ENCODE measurements at regions not wholly inside any gene's neighbourhood (a gene's known extent, or its start where the extent isn't known, plus 50 kb on each side); places are given as distances from the start of the nearest gene placed in this dataset.

DNA sequence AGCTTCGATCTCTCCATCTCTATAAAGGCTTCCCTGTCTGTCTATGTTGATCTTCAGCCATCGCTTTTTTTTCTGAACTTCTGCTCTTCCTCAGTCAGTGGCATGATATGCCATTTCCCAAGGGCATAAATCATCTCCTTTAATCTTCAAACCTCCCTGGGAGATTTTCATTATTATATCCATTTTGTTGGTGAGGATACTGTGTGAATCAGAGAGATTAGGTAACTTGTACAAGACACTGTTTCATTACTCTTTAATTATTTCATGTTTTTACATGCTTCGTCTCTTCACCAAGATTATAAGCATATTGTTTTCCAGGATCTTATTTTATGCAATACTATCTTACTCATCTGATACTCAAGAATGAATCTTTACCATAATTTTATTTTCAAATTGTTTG lies 124.8 kb upstream of the ATP11B start:
- Histone ChIP-seq H2AFZ (ENCODE audit: low read depth, low read length) (no peak overlapping the region), H3K36me3 (ENCODE audit: insufficient read depth, low read length) (no peaks in the 10 kb centered on the region), H3K79me2 (ENCODE audit: insufficient read depth, low read length) (no peaks in the 10 kb centered on the region), H3K4me1 (ENCODE audit: insufficient read depth, low read length) (no peaks in the 10 kb centered on the region), H3K27me3 (ENCODE audit: insufficient read depth, low read length) (no peaks in the 10 kb centered on the region), H4K20me1 (ENCODE audit: insufficient read depth, low read length) (no peaks in the 10 kb centered on the region), H3K9me3 (ENCODE audit: insufficient read depth, low read depth, low read length) (no peaks in the 10 kb centered on the region), H3K27ac (ENCODE audit: low read depth, low read length) (no peak overlapping the region), H3K9ac (ENCODE audit: low read length) (no peak overlapping the region), H3K4me3 (ENCODE audit: insufficient read depth, low read depth, low read length) (no peak overlapping the region), H3K4me2 (ENCODE audit: low read length) (no peak overlapping the region)
- Mint-ChIP-seq H3K9me3 (ENCODE audit: unreplicated experiment) (no peaks in the 10 kb centered on the region), H3K4me1 (ENCODE audit: low read depth, unreplicated experiment) (peaks cover 8% of the 10 kb centered on the region), H3K36me3 (ENCODE audit: low read depth, unreplicated experiment) (no peaks in the 10 kb centered on the region), H3K4me3 (ENCODE audit: unreplicated experiment) (no peak overlapping the region), H3K27ac (ENCODE audit: unreplicated experiment) (no peak overlapping the region), H3K27me3 (ENCODE audit: low read depth, unreplicated experiment) (no peaks in the 10 kb centered on the region)
- no peak for DNase-seq (ENCODE audit: low read depth)
- no peak for FAIRE-seq
- TF ChIP-seq EZH2 (IDR thresholded peaks at IDR 0.05; ENCODE audit: insufficient read depth, low read length) = no peak
- no peak for TF ChIP-seq CTCF (IDR thresholded peaks at IDR 0.05; ENCODE audit: insufficient read depth, low read depth, low read length)

DNA sequence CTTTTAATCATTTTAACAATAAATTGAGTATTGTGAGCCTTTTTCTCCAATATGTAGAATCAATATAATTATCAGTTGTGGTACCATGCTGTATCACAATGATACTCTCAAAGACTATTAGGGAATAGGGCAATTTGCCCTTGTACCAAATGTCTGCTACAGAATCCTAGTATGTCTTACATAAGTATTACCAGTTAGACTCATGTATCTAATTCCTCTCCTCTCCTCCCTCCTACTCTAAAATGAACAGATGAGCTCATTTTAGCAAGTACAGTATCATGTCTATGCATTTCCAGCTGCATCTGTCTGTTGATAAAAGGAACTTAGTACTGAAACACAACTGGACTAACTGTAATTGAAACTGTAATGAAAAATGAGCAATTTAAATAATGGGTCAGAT lies 124.3 kb upstream of the ATP11B start:
- TF ChIP-seq CTCF (IDR thresholded peaks at IDR 0.05; ENCODE audit: insufficient read depth, low read depth, low read length) = no peak
- no peak for TF ChIP-seq EZH2 (IDR thresholded peaks at IDR 0.05; ENCODE audit: insufficient read depth, low read length)
- Histone ChIP-seq H4K20me1 (ENCODE audit: insufficient read depth, low read length) (no peaks in the 10 kb centered on the region), H3K9me3 (ENCODE audit: insufficient read depth, low read depth, low read length) (no peaks in the 10 kb centered on the region), H2AFZ (ENCODE audit: low read depth, low read length) (no peak overlapping the region), H3K27ac (ENCODE audit: low read depth, low read length) (no peak overlapping the region), H3K79me2 (ENCODE audit: insufficient read depth, low read length) (no peaks in the 10 kb centered on the region), H3K36me3 (ENCODE audit: insufficient read depth, low read length) (no peaks in the 10 kb centered on the region), H3K4me1 (ENCODE audit: insufficient read depth, low read length) (no peaks in the 10 kb centered on the region), H3K27me3 (ENCODE audit: insufficient read depth, low read length) (no peaks in the 10 kb centered on the region), H3K4me2 (ENCODE audit: low read length) (no peak overlapping the region), H3K4me3 (ENCODE audit: insufficient read depth, low read depth, low read length) (no peak overlapping the region), H3K9ac (ENCODE audit: low read length) (no peak overlapping the region)
- H3K4me3 Mint-ChIP-seq (ENCODE audit: unreplicated experiment) = no peak overlapping the region
- no peak overlapping the region for H3K27ac Mint-ChIP-seq (ENCODE audit: unreplicated experiment)
- peaks cover 8% of the 10 kb centered on the region for H3K4me1 Mint-ChIP-seq (ENCODE audit: low read depth, unreplicated experiment)
- H3K27me3 Mint-ChIP-seq (ENCODE audit: low read depth, unreplicated experiment) = no peaks in the 10 kb centered on the region
- DNase-seq (ENCODE audit: low read depth) = no peak
- H3K36me3 Mint-ChIP-seq (ENCODE audit: low read depth, unreplicated experiment) = no peaks in the 10 kb centered on the region
- no peaks in the 10 kb centered on the region for H3K9me3 Mint-ChIP-seq (ENCODE audit: unreplicated experiment)
- no peak for FAIRE-seq

DNA sequence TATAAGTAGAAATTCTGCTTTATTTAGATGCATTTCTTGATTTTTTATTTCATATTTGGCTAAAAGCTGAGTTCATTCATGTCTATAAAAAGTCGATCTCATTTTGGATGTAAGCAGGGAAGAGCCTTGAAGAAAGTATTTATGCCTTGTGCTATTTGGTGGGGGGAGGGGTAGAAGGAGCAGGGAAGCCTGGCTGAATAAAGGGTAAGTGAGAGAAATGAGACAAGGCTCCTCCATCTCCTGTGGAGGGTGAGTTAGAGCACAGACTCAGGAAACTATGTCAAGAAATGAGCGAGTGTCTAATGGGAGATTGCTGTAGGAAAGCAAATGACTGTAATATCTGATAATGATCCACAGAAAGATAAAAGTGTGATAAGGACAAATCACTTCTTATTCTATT lies 121.8 kb upstream of the ATP11B start:
- DNase-seq (ENCODE audit: low read depth) (no peak), FAIRE-seq (no peak)
- no peak overlapping the region for H3K9ac ChIP-seq (ENCODE audit: low read length)
- no peaks in the 10 kb centered on the region for H3K36me3 ChIP-seq (ENCODE audit: insufficient read depth, low read length)
- Mint-ChIP-seq H3K4me1 (ENCODE audit: low read depth, unreplicated experiment) (peaks cover 8% of the 10 kb centered on the region), H3K27me3 (ENCODE audit: low read depth, unreplicated experiment) (no peaks in the 10 kb centered on the region), H3K9me3 (ENCODE audit: unreplicated experiment) (no peaks in the 10 kb centered on the region), H3K36me3 (ENCODE audit: low read depth, unreplicated experiment) (no peaks in the 10 kb centered on the region), H3K4me3 (ENCODE audit: unreplicated experiment) (no peak overlapping the region), H3K27ac (ENCODE audit: unreplicated experiment) (peak overlapping the region; percentile 71)
- no peak overlapping the region for H3K4me3 ChIP-seq (ENCODE audit: insufficient read depth, low read depth, low read length)
- no peaks in the 10 kb centered on the region for H3K9me3 ChIP-seq (ENCODE audit: insufficient read depth, low read depth, low read length)
- no peak for TF ChIP-seq CTCF (IDR thresholded peaks at IDR 0.05; ENCODE audit: insufficient read depth, low read depth, low read length)
- no peak for TF ChIP-seq EZH2 (IDR thresholded peaks at IDR 0.05; ENCODE audit: insufficient read depth, low read length)
- no peak overlapping the region for H2AFZ ChIP-seq (ENCODE audit: low read depth, low read length)
- no peaks in the 10 kb centered on the region for H3K79me2 ChIP-seq (ENCODE audit: insufficient read depth, low read length)
- no peak overlapping the region for H3K4me2 ChIP-seq (ENCODE audit: low read length)
- H3K27me3 ChIP-seq (ENCODE audit: insufficient read depth, low read length) = no peaks in the 10 kb centered on the region
- H4K20me1 ChIP-seq (ENCODE audit: insufficient read depth, low read length) = no peaks in the 10 kb centered on the region
- no peak overlapping the region for H3K27ac ChIP-seq (ENCODE audit: low read depth, low read length)
- no peaks in the 10 kb centered on the region for H3K4me1 ChIP-seq (ENCODE audit: insufficient read depth, low read length)

Data from astrocyte (in vitro differentiated cells and primary cell).